AG08396 (cell line): ENCODE measurements at regions not wholly inside any gene's neighbourhood (a gene's known extent, or its start where the extent isn't known, plus 50 kb on each side); places are given as distances from the start of the nearest gene placed in this dataset.

ENCODE experiments used
- DNase-seq: peaks from one replicate; pipeline ENCODE4 v3.0.0; 2012; ENCODE audit warnings: low spot score, mixed read lengths

DNA sequence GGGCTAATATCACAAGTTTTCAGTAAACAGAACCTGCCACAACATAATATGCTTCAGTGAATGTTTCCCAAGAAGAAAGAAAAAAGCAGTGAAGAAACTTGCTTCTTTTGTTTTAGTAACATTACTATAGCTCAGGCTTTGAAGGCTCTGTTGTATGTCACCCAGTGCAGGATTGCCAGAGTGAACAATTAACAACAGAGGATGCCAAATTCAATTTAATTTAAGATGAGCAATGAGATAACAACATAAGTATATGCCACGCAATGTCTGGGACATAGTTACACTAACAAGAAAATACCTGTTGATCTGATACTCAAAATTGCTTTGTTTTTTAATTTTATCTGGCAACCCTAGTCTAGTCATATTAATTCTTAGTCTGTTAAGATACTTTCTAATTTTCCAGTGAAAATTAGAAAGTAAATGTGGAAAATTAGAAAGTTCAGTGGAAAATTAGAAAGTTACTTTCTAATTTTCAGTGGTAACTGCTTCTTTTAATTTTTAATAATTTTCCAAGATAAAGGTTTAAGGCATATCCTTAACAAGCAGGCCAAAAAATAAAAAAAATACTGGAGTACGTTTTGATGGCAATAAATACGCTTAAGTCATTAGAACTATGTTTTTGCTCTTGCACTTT lies 336.3 kb downstream of the SLITRK6 start:
- DNase-seq = no peak

GRCh38 chr13:85461621-85462020 lies 337.6 kb downstream of the SLITRK6 start:
- DNase-seq = no peak

- no peak for DNase-seq
These were observed 353.7 kb downstream of the SLITRK6 start for GRCh38 chr13:85445534-85445933.

- DNase-seq = no peak
These were observed 357.2 kb downstream of the SLITRK6 start for GRCh38 chr13:85441975-85442374.

- no peak for DNase-seq
These were observed 357.9 kb downstream of the SLITRK6 start for GRCh38 chr13:85441364-85441763.

DNA sequence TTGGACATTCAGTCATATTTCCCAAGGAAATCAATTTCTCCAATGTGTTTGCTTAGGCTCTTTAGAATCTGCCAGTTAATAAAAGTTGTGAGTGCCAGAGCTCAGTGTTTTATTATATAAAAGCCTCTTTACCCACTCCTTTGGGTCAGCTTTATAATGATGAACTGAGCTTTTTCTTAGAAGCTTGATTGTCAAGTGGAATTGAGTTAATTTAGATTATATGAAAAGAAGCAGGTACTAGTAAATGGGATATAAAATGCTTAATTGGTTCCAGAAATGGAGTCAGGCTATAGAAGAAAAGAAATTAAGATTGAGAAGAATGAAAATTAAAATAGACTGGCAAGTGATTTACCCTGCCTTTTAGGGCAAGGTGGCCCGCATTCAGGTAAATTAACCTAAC lies 363.2 kb downstream of the SLITRK6 start:
- DNase-seq = no peak

DNA sequence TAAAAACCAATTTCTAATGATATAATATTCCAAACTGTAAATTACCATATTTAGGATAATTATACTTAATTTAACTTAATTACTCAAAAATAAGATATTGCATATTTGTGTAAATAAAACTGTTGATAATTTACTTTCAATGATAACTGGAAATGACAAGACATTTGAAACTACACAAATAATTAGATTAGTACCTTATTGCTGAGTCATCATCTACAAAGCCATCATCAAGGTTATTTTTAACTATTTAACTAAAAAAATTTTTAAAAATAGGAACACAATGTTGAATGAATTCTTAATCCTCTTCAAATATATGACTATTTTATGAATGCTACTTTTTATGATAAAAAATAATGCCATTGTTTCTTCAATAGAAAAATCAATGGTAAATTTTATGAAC lies 364.3 kb downstream of the SLITRK6 start:
- DNase-seq = no peak

- DNase-seq = no peak
These were observed 366.3 kb downstream of the SLITRK6 start for GRCh38 chr13:85432881-85433280.

DNA sequence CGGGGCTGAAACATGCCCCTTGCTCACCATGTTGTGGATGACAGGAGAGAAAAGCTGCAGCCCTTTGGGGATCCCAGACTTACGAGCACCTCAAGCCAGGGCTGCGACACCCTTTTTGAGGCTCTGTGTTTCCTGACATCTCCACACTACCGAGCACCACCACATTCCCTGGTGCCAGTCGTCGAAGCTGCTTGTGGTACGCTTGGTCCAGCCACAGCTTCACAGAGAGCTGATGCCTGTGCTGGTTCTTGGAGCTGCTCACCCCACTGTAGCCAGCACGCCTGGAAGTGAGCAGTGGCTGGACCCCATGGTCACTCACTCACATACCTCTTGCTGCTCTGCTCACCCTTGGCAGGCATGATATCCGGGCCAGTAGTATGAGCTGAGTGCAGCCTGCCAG lies 367.5 kb downstream of the SLITRK6 start:
- DNase-seq = no peak

GRCh38 chr13:85430216-85430794 lies 368.9 kb downstream of the SLITRK6 start:
- no peak for DNase-seq

DNA sequence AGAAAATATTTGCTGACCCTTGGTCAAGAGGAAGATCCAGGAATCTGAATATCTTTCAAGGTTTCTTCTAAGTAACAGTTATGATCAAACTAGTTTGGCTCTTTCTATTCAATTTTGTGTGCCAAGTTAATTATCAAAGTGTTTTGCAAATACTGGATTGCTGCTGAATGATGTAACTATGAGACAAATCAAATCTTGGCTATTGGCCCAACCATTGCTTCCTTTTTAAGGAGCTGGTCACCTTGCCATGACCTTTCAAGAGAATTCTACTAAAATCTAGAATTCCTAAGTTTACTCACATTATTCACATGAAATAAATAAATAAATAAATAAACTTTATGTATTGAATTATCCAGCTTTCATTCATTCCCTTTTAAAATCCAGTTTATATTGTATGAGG lies 371.8 kb downstream of the SLITRK6 start:
- no peak for DNase-seq

- DNase-seq = no peak
These were observed 379.1 kb downstream of the SLITRK6 start for GRCh38 chr13:85420136-85420535.

- no peak for DNase-seq
These were observed 379.6 kb downstream of the SLITRK6 start for GRCh38 chr13:85419611-85420010.

DNA sequence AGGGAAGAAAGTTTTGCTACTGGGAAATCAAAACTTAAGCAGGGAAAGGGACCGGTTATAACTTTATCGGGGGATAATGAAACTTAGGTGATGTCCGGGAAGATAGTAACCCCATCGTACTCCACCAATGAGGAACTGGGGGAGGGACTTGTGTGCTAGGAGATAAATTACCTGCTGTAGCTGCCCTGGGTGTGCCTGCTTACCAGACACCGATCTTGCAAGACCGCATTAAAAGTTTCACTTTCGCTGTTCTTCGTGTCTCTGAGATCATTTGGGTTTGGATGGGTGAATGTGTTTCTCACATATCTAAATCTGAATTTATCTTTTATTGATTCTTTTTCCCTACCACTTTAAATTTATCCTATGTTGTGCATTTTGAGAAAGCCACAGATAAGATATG lies 381.4 kb downstream of the SLITRK6 start:
- DNase-seq = no peak

DNA sequence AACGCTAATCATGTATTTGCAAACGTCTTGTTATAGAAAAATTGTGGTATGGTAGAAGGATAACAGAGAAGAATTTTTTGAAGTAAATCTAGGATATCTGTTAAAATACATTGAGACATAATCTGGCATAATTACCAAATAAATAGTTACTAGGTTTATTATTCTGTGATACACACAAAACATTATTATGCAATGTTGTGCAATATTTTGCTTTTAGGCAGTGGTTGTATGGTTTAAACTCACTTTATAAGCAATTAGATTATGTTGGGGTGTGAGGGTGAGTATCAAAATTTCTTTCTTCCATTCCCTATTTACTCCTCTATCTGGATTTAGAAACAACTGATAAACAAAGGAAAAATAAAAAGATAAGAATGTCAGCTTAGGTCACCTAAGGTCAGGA lies 385.6 kb downstream of the SLITRK6 start:
- no peak for DNase-seq

GRCh38 chr13:85412448-85412847 lies 386.8 kb downstream of the SLITRK6 start:
- DNase-seq = no peak

- DNase-seq = peak; percentile 2
These were observed 387.6 kb downstream of the SLITRK6 start for GRCh38 chr13:85411591-85411990.

DNA sequence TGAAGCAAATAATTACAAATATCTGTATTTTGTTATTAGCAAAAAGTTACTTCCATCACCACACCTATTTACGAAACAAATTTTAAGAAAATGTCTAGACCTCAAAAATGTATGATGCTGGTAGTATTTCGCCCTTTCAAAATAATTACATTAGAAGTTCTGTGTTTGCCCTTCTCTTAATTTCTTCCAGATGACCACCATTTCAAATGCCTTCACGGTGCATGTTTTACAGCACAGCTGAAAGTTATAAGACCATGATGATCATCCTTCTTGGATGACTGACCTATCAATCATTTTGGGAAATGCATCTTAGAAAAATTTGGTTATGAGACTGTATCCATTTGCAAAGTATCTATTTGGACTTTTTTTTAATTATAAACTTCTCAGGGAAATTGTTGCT lies 390.8 kb downstream of the SLITRK6 start:
- DNase-seq = no peak

DNA sequence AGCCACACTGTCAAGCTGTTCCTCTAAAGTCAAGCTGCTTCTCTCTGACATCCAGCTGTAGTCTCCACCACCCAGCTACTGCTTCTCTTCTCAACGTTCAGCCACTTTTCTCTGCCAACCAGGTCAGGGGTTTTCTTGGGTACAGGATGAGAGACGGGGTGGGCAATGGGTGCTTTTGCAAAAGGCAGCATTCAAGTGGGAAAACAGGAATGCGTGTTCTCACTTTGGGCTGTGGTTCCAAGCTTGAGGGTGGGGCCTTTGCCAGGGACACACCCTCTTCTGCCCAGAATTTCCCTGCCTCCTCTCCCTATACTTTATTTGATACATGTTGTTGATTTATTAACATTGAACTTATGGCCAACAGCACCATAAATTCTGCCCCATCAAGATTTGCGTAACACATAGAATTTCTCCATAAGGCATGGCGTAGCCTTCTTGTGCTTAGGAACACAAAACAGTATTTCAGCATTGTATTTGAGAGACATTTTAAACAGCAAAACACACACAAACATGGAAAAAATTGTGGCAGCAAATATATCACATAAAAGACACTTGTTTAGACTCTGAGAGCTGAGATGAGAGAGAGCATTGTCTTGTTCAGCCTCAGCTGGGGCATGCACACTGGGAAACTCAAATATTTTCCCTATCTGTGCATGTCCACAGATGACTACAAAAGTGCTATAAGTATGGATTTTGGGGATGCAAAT lies 392.8 kb downstream of the SLITRK6 start:
- DNase-seq = no peak

GRCh38 chr13:85405316-85405897 lies 393.8 kb downstream of the SLITRK6 start:
- DNase-seq = no peak

- no peak for DNase-seq
These were observed 412.8 kb downstream of the SLITRK6 start for GRCh38 chr13:85386424-85386823.

DNA sequence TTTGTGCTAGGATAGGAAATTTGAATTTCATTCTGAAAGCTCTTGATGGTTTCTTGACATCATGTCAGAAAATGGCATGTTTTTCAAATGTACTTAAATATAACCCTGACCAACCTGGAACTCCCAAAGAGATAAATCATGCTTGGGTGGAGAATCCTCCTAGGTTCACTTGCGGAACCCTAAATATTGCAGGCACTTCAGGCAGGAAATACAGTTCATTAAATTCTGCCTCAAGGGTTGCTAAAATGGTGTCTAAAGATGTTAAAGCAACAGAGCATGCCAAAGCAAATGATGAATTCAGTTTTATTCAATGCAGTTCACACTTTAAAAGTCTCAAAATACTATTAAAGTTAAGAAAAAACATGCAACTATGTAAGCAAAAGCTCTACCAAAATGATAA lies 415.9 kb downstream of the SLITRK6 start:
- DNase-seq = no peak

GRCh38 chr13:85381082-85381481 lies 418.1 kb downstream of the SLITRK6 start:
- DNase-seq = no peak
